Endothelial cell of umbilical vein (primary cell): ENCODE measurements at regions not wholly inside any gene's neighbourhood (a gene's known extent, or its start where the extent isn't known, plus 50 kb on each side); places are given as distances from the start of the nearest gene placed in this dataset.
"Not testable (repeated sequence)": the region's sequence is repeated elsewhere in the genome, so short reads cannot be mapped to it uniquely, and the experiment has no call there.

Experiments
- BruUV-seq: library from RNA; stranded (reverse); fragments of 400-500 nt; replicated peaks from 2 replicates; lab custom pipeline; 2021; lab: Mats Ljungman, UMichigan
- CTCF ChIA-PET: fragments of 300-600, 350-600 bp; sonication (Branson Sonifier 250); formaldehyde crosslinking; loops from one replicate; lab custom pipeline; 2021; ENCODE audit warnings: antibody characterized with exemption, inconsistent platforms; lab: Charles Lee
- POLR2A ChIA-PET: fragments of 300-600, 350-600 bp; sonication (Branson Sonifier 250); formaldehyde crosslinking; loops from one replicate; lab custom pipeline; 2021; ENCODE audit warnings: antibody characterized with exemption, inconsistent platforms; lab: Charles Lee
- DNase-seq: peaks from one replicate; pipeline ENCODE4 v3.0.0-alpha.2; 2011; ENCODE audit warnings: low read depth, low spot score
- FAIRE-seq: peaks from 2 replicates; lab custom pipeline; 2011; peaks lifted over from hg19 to GRCh38; lab: Jason Lieb, UNC
- H2AFZ ChIP-seq: 2 replicates; pipeline ENCODE4 v1.6.0; 2012; ENCODE audit warnings: low read depth, low read length, control low read depth, inconsistent platforms
- H3K27ac ChIP-seq: 2 replicates; pipeline ENCODE4 v1.5.1; 2011; ENCODE audit warnings: low read depth, mild to moderate bottlenecking, control low read depth, low read length, moderate library complexity; ENCODE audit not compliant: insufficient read depth
- H3K27me3 ChIP-seq, 2 experiments: 2 replicates each; pipeline versions ENCODE4 v1.6.0 to v1.6.1; 2011; ENCODE audit warnings: low read length in 2 of 2, mixed read lengths in 1 of 2; ENCODE audit not compliant: control insufficient read depth in 2 of 2, insufficient read depth in 2 of 2
- H3K36me3 ChIP-seq, 2 experiments: 2 replicates in 1 of 2; 3 replicates in 1 of 2; pipeline ENCODE4 v1.5.1; 2011; ENCODE audit warnings: low read length in 2 of 2, mild to moderate bottlenecking in 1 of 2, moderate library complexity in 1 of 2; ENCODE audit not compliant: control insufficient read depth in 2 of 2, insufficient read depth in 2 of 2; ENCODE audit errors: extremely low read depth in 1 of 2
- H3K4me1 ChIP-seq: 3 replicates; pipeline ENCODE4 v1.5.1; 2011; ENCODE audit warnings: mild to moderate bottlenecking, low read length; ENCODE audit not compliant: control insufficient read depth, insufficient read depth; ENCODE audit errors: extremely low read depth
- H3K4me2 ChIP-seq: 2 replicates; pipeline ENCODE4 v1.6.1; 2011; ENCODE audit warnings: low read length, control low read depth, mixed read lengths; ENCODE audit not compliant: insufficient read depth
- H3K4me3 ChIP-seq, 3 experiments: fragments of 200-600 bp in 1 of 3; sonication (generic), shearing (Covaris generic) in 1 of 3; replicated peaks in 1 of 3; 2 replicates each; pipeline ENCODE4 v1.5.1; 2011 to 2016; ENCODE audit warnings: control low read depth in 3 of 3, low read length in 3 of 3, mild to moderate bottlenecking in 2 of 3, inconsistent platforms in 1 of 3, low read depth in 1 of 3, moderate library complexity in 1 of 3; ENCODE audit not compliant: insufficient read depth in 1 of 3
- H3K79me2 ChIP-seq: 2 replicates; pipeline ENCODE4 v1.6.0; 2012; ENCODE audit warnings: low read length, inconsistent platforms; ENCODE audit not compliant: control insufficient read depth, insufficient read depth
- H3K9ac ChIP-seq: replicated peaks from 2 replicates; pipeline ENCODE3; 2011; ENCODE audit warnings: low read length, control low read depth; ENCODE audit not compliant: insufficient read depth; ENCODE audit errors: extremely low read depth
- H3K9me1 ChIP-seq: replicated peaks from 3 replicates; pipeline ENCODE4 v1.6.0; 2011; ENCODE audit warnings: mild to moderate bottlenecking, low read length; ENCODE audit not compliant: control insufficient read depth, insufficient read depth; ENCODE audit errors: extremely low read depth
- H3K9me3 ChIP-seq: replicated peaks from 2 replicates; pipeline ENCODE4 v1.5.1; 2012; ENCODE audit warnings: low read length, inconsistent platforms; ENCODE audit not compliant: control insufficient read depth, insufficient read depth
- H4K20me1 ChIP-seq: replicated peaks from 2 replicates; pipeline ENCODE3; 2011; ENCODE audit warnings: mild to moderate bottlenecking, low read length; ENCODE audit not compliant: control insufficient read depth, insufficient read depth; ENCODE audit errors: extremely low read depth
- GATA2 ChIP-seq: IDR thresholded peaks from 2 replicates; pipeline ENCODE4 v1.7.0; 2011; ENCODE audit warnings: low read depth, mild to moderate bottlenecking, moderate library complexity, mixed read lengths, low read length; ENCODE audit not compliant: insufficient read length, insufficient read depth
- POLR2AphosphoS5 ChIP-seq: IDR thresholded peaks from 2 replicates; pipeline ENCODE4 v1.6.1; 2012; ENCODE audit warnings: low read depth, mild to moderate bottlenecking, control low read depth, low read length, moderate library complexity; ENCODE audit not compliant: insufficient read depth
- dilution Hi-C: fragments of 300-500 bp; cut with MboI; formaldehyde crosslinking; loops from one replicate; pipeline ENCODE4 v1.15.0; 2019; ENCODE audit warnings: low sequenced_read_pairs; ENCODE audit not compliant: extremely low pct_ligation_motif_present
- intact Hi-C: fragments of 100-400 bp; cut with micrococcal nuclease; formaldehyde crosslinking; loops from one replicate; pipeline ENCODE4 v1.10.0; 2022
- TF ChIP-seq, protein P1 (sequence below), 2 donors: IDR thresholded peaks; 1 replicate in 1 of 2; 2 replicates in 1 of 2; pipeline ENCODE4 v1.5.1; 2011; ENCODE audit warnings: low read length in 2 of 2, mild to moderate bottlenecking in 2 of 2, moderate library complexity in 2 of 2, control low read depth in 1 of 2, inconsistent platforms in 1 of 2, low read depth in 1 of 2; ENCODE audit not compliant: insufficient read depth in 1 of 2; ENCODE audit errors: extremely low read depth in 1 of 2

DNA sequence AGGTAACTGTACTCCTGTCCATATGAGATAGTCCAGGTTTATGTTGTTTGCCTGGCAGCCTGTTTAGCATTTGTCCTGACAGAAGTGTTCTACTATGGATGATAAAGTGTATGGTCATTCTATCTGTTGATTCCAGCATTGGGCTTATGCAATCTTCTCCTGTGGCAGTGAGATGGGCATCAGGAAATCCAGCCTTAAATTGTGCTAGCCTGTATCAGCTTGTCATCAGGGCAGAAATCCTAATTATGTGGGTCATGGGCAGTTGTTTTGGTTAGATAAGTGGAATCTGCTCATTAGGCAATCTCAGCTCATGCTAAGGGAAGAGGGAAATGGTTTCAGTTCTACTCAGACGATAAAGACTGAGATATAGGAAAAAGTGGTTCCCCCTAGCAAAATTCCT lies 247.4 kb upstream of the CHD1 start:
- Histone ChIP-seq H4K20me1 (no peaks in the 10 kb centered on the region), H3K4me3 (no peak overlapping the region), H3K27me3 (no peaks in the 10 kb centered on the region), H3K9me1 (no peaks in the 10 kb centered on the region), H3K27ac (no peak overlapping the region), H2AFZ (no peak overlapping the region), H3K9me3 (no peaks in the 10 kb centered on the region), H3K4me1 (no peaks in the 10 kb centered on the region), H3K4me2 (no peak overlapping the region), H3K36me3 (no peaks in the 10 kb centered on the region), H3K79me2 (no peaks in the 10 kb centered on the region), H3K9ac (no peak overlapping the region)
- DNase-seq (no peak), FAIRE-seq (no peak)
- POLR2A ChIA-PET, result no interaction called here
- BruUV-seq, result no TSS peak
- CTCF ChIA-PET, result interaction anchor here (1.5 kb wide), 1 partner anchor 1136 kb away, joined by 4 read pairs; no protein-coding TSS in a partner anchor
- TF ChIP-seq POLR2AphosphoS5, result no peak
- dilution Hi-C loops, result no loop called here
- intact Hi-C loops, result no loop called here

DNA sequence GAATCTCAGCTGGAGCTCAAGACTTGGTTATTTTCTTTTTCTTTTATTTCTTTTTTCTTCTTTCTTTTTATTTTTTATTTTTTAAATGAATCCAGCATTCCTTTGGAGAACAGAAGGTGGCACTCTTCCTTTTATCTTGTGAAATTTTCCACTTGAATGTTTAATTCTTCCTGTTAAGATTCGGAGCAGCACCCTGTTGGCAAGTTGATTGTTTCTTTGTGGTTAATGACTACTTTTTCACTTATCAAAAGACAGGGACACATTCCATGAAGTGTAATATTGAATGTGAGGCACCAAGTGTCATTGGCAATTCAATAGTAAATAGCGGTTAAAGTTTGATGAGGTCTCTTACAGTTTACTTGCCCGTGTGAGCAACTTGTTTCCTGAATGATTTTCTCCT lies 240.5 kb upstream of the CHD1 start:
- no peaks in the 10 kb centered on the region for H3K36me3 ChIP-seq
- peak overlapping the region; percentile 94 for H2AFZ ChIP-seq
- no peaks in the 10 kb centered on the region for H3K9me1 ChIP-seq
- DNase-seq, result peak; percentile 70
- TF ChIP-seq GATA2, result no peak
- TF ChIP-seq, protein P1, sequence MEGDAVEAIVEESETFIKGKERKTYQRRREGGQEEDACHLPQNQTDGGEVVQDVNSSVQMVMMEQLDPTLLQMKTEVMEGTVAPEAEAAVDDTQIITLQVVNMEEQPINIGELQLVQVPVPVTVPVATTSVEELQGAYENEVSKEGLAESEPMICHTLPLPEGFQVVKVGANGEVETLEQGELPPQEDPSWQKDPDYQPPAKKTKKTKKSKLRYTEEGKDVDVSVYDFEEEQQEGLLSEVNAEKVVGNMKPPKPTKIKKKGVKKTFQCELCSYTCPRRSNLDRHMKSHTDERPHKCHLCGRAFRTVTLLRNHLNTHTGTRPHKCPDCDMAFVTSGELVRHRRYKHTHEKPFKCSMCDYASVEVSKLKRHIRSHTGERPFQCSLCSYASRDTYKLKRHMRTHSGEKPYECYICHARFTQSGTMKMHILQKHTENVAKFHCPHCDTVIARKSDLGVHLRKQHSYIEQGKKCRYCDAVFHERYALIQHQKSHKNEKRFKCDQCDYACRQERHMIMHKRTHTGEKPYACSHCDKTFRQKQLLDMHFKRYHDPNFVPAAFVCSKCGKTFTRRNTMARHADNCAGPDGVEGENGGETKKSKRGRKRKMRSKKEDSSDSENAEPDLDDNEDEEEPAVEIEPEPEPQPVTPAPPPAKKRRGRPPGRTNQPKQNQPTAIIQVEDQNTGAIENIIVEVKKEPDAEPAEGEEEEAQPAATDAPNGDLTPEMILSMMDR (IDR thresholded peaks at IDR 0.05; ENCODE audit: extremely low read depth in 1 of 2, insufficient read depth in 1 of 2, low read depth in 1 of 2, low read length in 2 of 2), result peak in 1 of 2 donors; percentile 34
- H4K20me1 ChIP-seq, result no peaks in the 10 kb centered on the region
- no peaks in the 10 kb centered on the region for H3K27me3 ChIP-seq
- intact Hi-C loops (loop anchor here (1.0 to 5.0 kb wide), 2 partner anchors 563 to 1142 kb away; no protein-coding TSS in a partner anchor), dilution Hi-C loops (no loop called here)
- H3K79me2 ChIP-seq, result no peaks in the 10 kb centered on the region
- POLR2A ChIA-PET, result no interaction called here
- no TSS peak for BruUV-seq
- H3K9ac ChIP-seq, result no peak overlapping the region
- CTCF ChIA-PET, result interaction anchor here (0.7 to 4.0 kb wide), 5 partner anchors 12 to 1143 kb away, joined by 3 to 32 read pairs (median 6); no protein-coding TSS in a partner anchor
- no peak overlapping the region for H3K27ac ChIP-seq
- peak overlapping the region; percentile 40 for H3K4me2 ChIP-seq
- FAIRE-seq, result peak; percentile 67
- no peak overlapping the region for H3K4me3 ChIP-seq
- no peaks in the 10 kb centered on the region for H3K9me3 ChIP-seq
- peaks cover 5% of the 10 kb centered on the region for H3K4me1 ChIP-seq

DNA sequence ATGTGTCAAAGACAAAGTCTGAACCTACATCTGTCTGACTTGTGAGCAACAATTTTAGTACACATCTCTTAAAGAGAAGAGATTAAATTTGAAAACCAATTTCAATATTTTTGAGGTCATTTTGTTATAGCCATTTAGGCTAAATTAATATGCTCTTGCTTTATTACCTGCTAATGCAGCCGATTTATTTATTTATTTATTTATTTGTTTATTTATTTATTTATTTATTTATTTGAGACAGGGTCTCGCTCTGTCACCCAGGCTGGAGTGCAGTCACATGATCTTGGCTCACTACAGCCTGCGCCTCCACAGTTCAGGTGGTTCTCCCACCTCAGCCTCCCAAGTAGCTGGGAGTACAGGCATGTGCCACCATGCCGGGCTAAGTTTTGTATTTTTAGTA lies 232.7 kb upstream of the CHD1 start:
- H3K36me3 ChIP-seq, H3K9me3 ChIP-seq, intact Hi-C loops, H3K27me3 ChIP-seq, H3K79me2 ChIP-seq, H3K9me1 ChIP-seq, H3K27ac ChIP-seq, CTCF ChIA-PET, DNase-seq, FAIRE-seq, H2AFZ ChIP-seq, H3K9ac ChIP-seq, dilution Hi-C loops, BruUV-seq, POLR2A ChIA-PET, H3K4me2 ChIP-seq, H4K20me1 ChIP-seq, H3K4me1 ChIP-seq, H3K4me3 ChIP-seq: not testable (repeated sequence)
